SK-N-SH (cell line): ENCODE measurements at regions not wholly inside any gene's neighbourhood (a gene's known extent, or its start where the extent isn't known, plus 50 kb on each side); places are given as distances from the start of the nearest gene placed in this dataset.

ENCODE experiments used
- CTCF ChIA-PET: fragments of 300-600, 350-600 bp; formaldehyde crosslinking; extraction: SDS; loops from one replicate; lab custom pipeline; 2021; lab: Yijun Ruan, JAX
- POLR2A ChIA-PET: fragments of 350-600 bp; sonication (Branson Sonifier 250); formaldehyde crosslinking; extraction: SDS; loops from one replicate; lab custom pipeline; 2020; ENCODE audit warnings: antibody characterized with exemption, inconsistent platforms; lab: Yijun Ruan, JAX
- DNase-seq: peaks from one replicate; pipeline ENCODE4 v3.0.0; 2012
- H2AFZ ChIP-seq: fragments of 200-600 bp; sonication (generic); 2 replicates; pipeline ENCODE4 v1.8.1; 2016; ENCODE audit warnings: antibody characterized with exemption, mild to moderate bottlenecking, low read depth
- H3F3A ChIP-seq: fragments of 200-600 bp; sonication (generic); replicated peaks from 2 replicates; pipeline ENCODE3; 2016; ENCODE audit warnings: antibody characterized with exemption, mild to moderate bottlenecking; ENCODE audit not compliant: insufficient read depth
- H3K27ac ChIP-seq, 2 experiments: fragments of 200-500 bp in 1 of 2; fragments of 200-600 bp in 1 of 2; sonication (Bioruptor generic) in 1 of 2; sonication (generic), shearing (Covaris generic) in 1 of 2; 2 replicates each; pipeline versions ENCODE4 v1.5.1 to v1.6.1; 2014 to 2016; ENCODE audit warnings: low read depth in 2 of 2, inconsistent platforms in 1 of 2, low read length in 1 of 2, mild to moderate bottlenecking in 1 of 2, mixed read lengths in 1 of 2
- H3K27me3 ChIP-seq: fragments of 200-600 bp; sonication (generic), shearing (Covaris generic); 2 replicates; pipeline ENCODE4 v1.6.1; 2016; ENCODE audit warnings: mixed run types; ENCODE audit not compliant: insufficient read depth
- H3K36me3 ChIP-seq, 2 experiments: fragments of 200-500 bp in 1 of 2; fragments of 200-600 bp in 1 of 2; sonication (Bioruptor generic) in 1 of 2; sonication (generic) in 1 of 2; replicated peaks in 1 of 2; 2 replicates each; pipeline versions ENCODE3 to v1.5.1; 2014 to 2016; ENCODE audit warnings: low read length in 1 of 2, mild to moderate bottlenecking in 1 of 2; ENCODE audit not compliant: insufficient read depth in 2 of 2, control insufficient read depth in 1 of 2
- H3K4me1 ChIP-seq, 2 experiments: fragments of 200-500 bp in 1 of 2; fragments of 200-600 bp in 1 of 2; sonication (Bioruptor generic) in 1 of 2; sonication (generic), shearing (Covaris generic) in 1 of 2; 2 replicates each; pipeline versions ENCODE4 v1.5.1 to v1.6.1; 2014 to 2016; ENCODE audit warnings: low read depth in 1 of 2, low read length in 1 of 2, mixed run types in 1 of 2; ENCODE audit not compliant: insufficient read depth in 2 of 2, control insufficient read depth in 1 of 2
- H3K4me2 ChIP-seq: fragments of 200-600 bp; sonication (generic), shearing (Covaris generic); 2 replicates; pipeline ENCODE4 v1.6.1; 2017; ENCODE audit warnings: mixed run types
- H3K4me3 ChIP-seq, 2 experiments: fragments of 200-500 bp in 1 of 2; fragments of 200-600 bp in 1 of 2; sonication (Bioruptor generic) in 1 of 2; sonication (generic), shearing (Covaris generic) in 1 of 2; 2 replicates each; pipeline versions ENCODE4 v1.5.1 to v1.8.1; 2014 to 2016; ENCODE audit warnings: low read depth in 2 of 2, inconsistent platforms in 1 of 2, low read length in 1 of 2, mild to moderate bottlenecking in 1 of 2, mixed read lengths in 1 of 2, moderate library complexity in 1 of 2
- H3K79me2 ChIP-seq: fragments of 200-600 bp; sonication (generic); 2 replicates; pipeline ENCODE4 v1.8.1; 2017; ENCODE audit warnings: mild to moderate bottlenecking; ENCODE audit not compliant: insufficient read depth
- H3K9ac ChIP-seq: fragments of 200-600 bp; sonication (generic); 2 replicates; pipeline ENCODE4 v1.6.1; 2017; ENCODE audit warnings: mixed run types
- H3K9me2 ChIP-seq: fragments of 200-600 bp; sonication (generic); 2 replicates; pipeline ENCODE4 v1.6.1; 2017; ENCODE audit warnings: mixed run types
- H3K9me3 ChIP-seq: fragments of 200-600 bp; sonication (generic); 2 replicates; pipeline ENCODE4 v1.6.1; 2017; ENCODE audit warnings: mixed run types, mild to moderate bottlenecking, moderate library complexity
- H4K20me1 ChIP-seq: fragments of 200-600 bp; sonication (generic); 2 replicates; pipeline ENCODE4 v1.6.1; 2017; ENCODE audit warnings: mild to moderate bottlenecking, mixed run types; ENCODE audit not compliant: insufficient read depth
- CTCF ChIP-seq: fragments of 200-600 bp; sonication (generic); IDR thresholded peaks from 2 replicates; pipeline ENCODE4 v1.6.1; 2017; ENCODE audit warnings: antibody characterized with exemption, mild to moderate bottlenecking, moderate library complexity
- FOSL2 ChIP-seq: IDR thresholded peaks from 2 replicates; pipeline ENCODE4 v1.4.0; 2012; ENCODE audit warnings: low read depth, mild to moderate bottlenecking, moderate library complexity, borderline replicate concordance
- FOXJ3 ChIP-seq: sonication (generic); formaldehyde crosslinking; IDR thresholded peaks from 2 replicates; pipeline ENCODE4 v1.5.1; 2020; ENCODE audit warnings: mild to moderate bottlenecking, missing genetic modification reagents
- GABPA ChIP-seq: IDR thresholded peaks from 2 replicates; pipeline ENCODE4 v1.4.0; 2012; ENCODE audit warnings: low read depth, mild to moderate bottlenecking
- GATA2 ChIP-seq: sonication (generic); formaldehyde crosslinking; IDR thresholded peaks from 2 replicates; pipeline ENCODE4 v1.5.0; 2020; ENCODE audit warnings: mild to moderate bottlenecking, missing genetic modification reagents
- JUND ChIP-seq: IDR thresholded peaks from 2 replicates; pipeline ENCODE4 v1.4.0; 2012
- MXI1 ChIP-seq: IDR thresholded peaks from 2 replicates; pipeline ENCODE4 v1.6.1; 2012; ENCODE audit warnings: mild to moderate bottlenecking, low read depth, low read length, improper control_type of control experiment
- NRF1 ChIP-seq: IDR thresholded peaks from 2 replicates; pipeline ENCODE4 v1.6.1; 2012; ENCODE audit warnings: low read depth, mild to moderate bottlenecking, low read length
- POLR2AphosphoS5 ChIP-seq: IDR thresholded peaks from 2 replicates; pipeline ENCODE4 v1.6.1; 2012; ENCODE audit warnings: low read depth, low read length
- RAD21 ChIP-seq: IDR thresholded peaks from 2 replicates; pipeline ENCODE4 v1.6.1; 2012; ENCODE audit warnings: mild to moderate bottlenecking, low read length
- REST ChIP-seq: IDR thresholded peaks from 2 replicates; pipeline ENCODE4 v1.6.1; 2012; ENCODE audit warnings: mild to moderate bottlenecking, low read depth, low read length, moderate library complexity
- RXRA ChIP-seq: IDR thresholded peaks from 2 replicates; pipeline ENCODE4 v1.4.0; 2012; ENCODE audit warnings: low read depth, mild to moderate bottlenecking, borderline replicate concordance
- SMC3 ChIP-seq: IDR thresholded peaks from 2 replicates; pipeline ENCODE4 v1.6.1; 2012; ENCODE audit warnings: low read depth, low read length, improper control_type of control experiment
- TCF12 ChIP-seq: IDR thresholded peaks from 2 replicates; pipeline ENCODE4 v1.4.0; 2012
- USF2 ChIP-seq: fragments of 150-350 bp; IDR thresholded peaks from 2 replicates; pipeline ENCODE4 v1.6.1; 2017; ENCODE audit warnings: antibody characterized with exemption, low read length, low read depth, borderline replicate concordance
- YY1 ChIP-seq: IDR thresholded peaks from 2 replicates; pipeline ENCODE4 v1.4.0; 2012; ENCODE audit warnings: low read depth, mild to moderate bottlenecking
- WGBS: methylation state at CpG from one replicate; pipeline ENCODE4 v1.1.6; 2017; ENCODE audit warnings: low lambda C conversion rate; 5-methylcytosine and 5-hydroxymethylcytosine counted together
- TF ChIP-seq, protein P1 (sequence below): IDR thresholded peaks from 2 replicates; pipeline ENCODE4 v1.4.0; 2012; ENCODE audit warnings: low read depth, borderline replicate concordance

DNA sequence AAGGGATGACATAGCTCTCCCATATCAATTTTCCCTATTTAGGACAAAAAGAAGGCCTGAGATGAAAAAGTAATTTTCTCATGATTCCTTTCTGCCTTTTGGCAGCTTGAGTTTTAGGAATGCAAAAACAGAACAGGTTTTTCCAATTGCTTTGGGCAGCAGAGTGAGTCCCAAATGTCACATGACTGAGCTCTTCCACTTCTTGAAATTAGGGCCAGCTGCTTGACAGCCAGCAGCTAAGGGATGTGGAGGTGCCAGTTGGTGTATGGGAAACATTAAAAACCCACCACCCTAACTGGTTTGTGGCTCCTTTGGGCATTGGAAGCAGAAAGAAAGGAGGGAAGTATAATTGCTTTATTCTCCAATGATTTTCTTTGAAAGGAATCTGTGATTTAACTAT is 133.8 kb upstream of the FAM20A start:
- Histone ChIP-seq H3K9me3 (no peaks in the 10 kb centered on the region), H3K27ac (no peak overlapping the region), H3F3A (no peaks in the 10 kb centered on the region), H4K20me1 (no peaks in the 10 kb centered on the region), H3K4me2 (no peak overlapping the region), H3K79me2 (no peaks in the 10 kb centered on the region), H3K9me2 (no peaks in the 10 kb centered on the region), H3K4me1 (peaks cover 0 to 4% of the 10 kb centered on the region in 2 experiments; a peak in 2 of 4 replicates), H3K27me3 (no peaks in the 10 kb centered on the region), H3K36me3 (no peaks in the 10 kb centered on the region), H3K4me3 (no peak overlapping the region), H3K9ac (no peak overlapping the region), H2AFZ (no peak overlapping the region)
- TF ChIP-seq USF2 (no peak), YY1 (no peak), FOSL2 (no peak), SMC3 (no peak), FOXJ3 (no peak), GABPA (no peak), RXRA (no peak), POLR2AphosphoS5 (no peak), REST (no peak), NRF1 (no peak), GATA2 (CRISPR knock-in tag) (no peak)
- TF ChIP-seq, protein P1, sequence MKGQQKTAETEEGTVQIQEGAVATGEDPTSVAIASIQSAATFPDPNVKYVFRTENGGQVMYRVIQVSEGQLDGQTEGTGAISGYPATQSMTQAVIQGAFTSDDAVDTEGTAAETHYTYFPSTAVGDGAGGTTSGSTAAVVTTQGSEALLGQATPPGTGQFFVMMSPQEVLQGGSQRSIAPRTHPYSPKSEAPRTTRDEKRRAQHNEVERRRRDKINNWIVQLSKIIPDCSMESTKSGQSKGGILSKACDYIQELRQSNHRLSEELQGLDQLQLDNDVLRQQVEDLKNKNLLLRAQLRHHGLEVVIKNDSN: no peak
- POLR2A ChIA-PET: no interaction called here
- CTCF ChIA-PET: interaction anchor here (0.6 to 1.1 kb wide), 4 partner anchors 15 to 501 kb away, joined by 3 to 5 read pairs (median 3); no protein-coding TSS in a partner anchor
- DNase-seq: no peak

- H2AFZ ChIP-seq: no peak overlapping the region
- no peaks in the 10 kb centered on the region for H3K9me2 ChIP-seq
- CTCF ChIA-PET: interaction anchor here (0.6 to 1.0 kb wide), 3 partner anchors 15 to 68 kb away, joined by 3 read pairs; no protein-coding TSS in a partner anchor
- no peaks in the 10 kb centered on the region for H3K9me3 ChIP-seq
- H3K27ac ChIP-seq: no peak overlapping the region
- H3K36me3 ChIP-seq: no peaks in the 10 kb centered on the region
- H3F3A ChIP-seq: no peaks in the 10 kb centered on the region
- WGBS: 35% methylated on average over 6 of the region's 6 CpGs
- POLR2A ChIA-PET: no interaction called here
- H3K9ac ChIP-seq: no peak overlapping the region
- H3K4me2 ChIP-seq: no peak overlapping the region
- DNase-seq: no peak
- TF ChIP-seq TCF12: no peak
- no peak for TF ChIP-seq FOSL2
- TF ChIP-seq MXI1: no peak
- no peak for TF ChIP-seq RAD21
- TF ChIP-seq JUND: no peak
- no peak for TF ChIP-seq CTCF
- H3K27me3 ChIP-seq: no peaks in the 10 kb centered on the region
- no peak overlapping the region for H3K4me3 ChIP-seq
- no peaks in the 10 kb centered on the region for H4K20me1 ChIP-seq
- H3K79me2 ChIP-seq: no peaks in the 10 kb centered on the region
- peaks cover 0 to 4% of the 10 kb centered on the region in 2 experiments; a peak in 2 of 4 replicates for H3K4me1 ChIP-seq
Measured at GRCh38 chr17:68734187-68734900, 133.2 kb upstream of the FAM20A start.
